Activated CD4-positive, alpha-beta T cell treated with anti-CD3 and anti-CD28 coated beads, Interleukin-2, amount 50 U/mL, for 1 hour (primary cell): ENCODE measurements at regions not wholly inside any gene's neighbourhood (a gene's known extent, or its start where the extent isn't known, plus 50 kb on each side); places are given as distances from the start of the nearest gene placed in this dataset.
"Not testable (repeated sequence)": the region's sequence is repeated elsewhere in the genome, so short reads cannot be mapped to it uniquely, and the experiment has no call there.

ENCODE experiments used
- DNase-seq: peaks from one replicate; pipeline ENCODE4 v3.0.0-alpha.2; 2020

- DNase-seq: no peak
These were observed 151.1 kb downstream of the SEM1 start for GRCh38 chr7:96558530-96558929.

- no peak for DNase-seq
These were observed 151.6 kb downstream of the SEM1 start for GRCh38 chr7:96558093-96558492.

- DNase-seq: not testable (repeated sequence)
These were observed 152.0 kb downstream of the SEM1 start for GRCh38 chr7:96557598-96557997.

GRCh38 chr7:96548664-96549063 lies 161.0 kb downstream of the SEM1 start:
- DNase-seq: no peak

- no peak for DNase-seq
These were observed 162.3 kb downstream of the SEM1 start for GRCh38 chr7:96547371-96547811.

GRCh38 chr7:96546426-96546825 lies 163.2 kb downstream of the SEM1 start:
- DNase-seq: no peak

- DNase-seq: no peak
These were observed 170.2 kb downstream of the SEM1 start for GRCh38 chr7:96539471-96539870.

GRCh38 chr7:96538632-96539031 lies 171.0 kb downstream of the SEM1 start:
- DNase-seq: no peak

- no peak for DNase-seq
These were observed 175.4 kb downstream of the SEM1 start for GRCh38 chr7:96534221-96534620.

- no peak for DNase-seq
These were observed 177.2 kb downstream of the SEM1 start for GRCh38 chr7:96532428-96532935.

GRCh38 chr7:96531331-96531730 lies 178.3 kb downstream of the SEM1 start:
- DNase-seq: no peak

GRCh38 chr7:96530786-96531185 lies 178.9 kb downstream of the SEM1 start:
- DNase-seq: no peak

GRCh38 chr7:96527133-96527827 lies 182.4 kb downstream of the SEM1 start:
- DNase-seq: no peak

GRCh38 chr7:96526496-96526895 lies 183.2 kb downstream of the SEM1 start:
- no peak for DNase-seq

- DNase-seq: no peak
These were observed 188.4 kb downstream of the SEM1 start for GRCh38 chr7:96521068-96521894.

GRCh38 chr7:96508371-96508770 lies 186.5 kb upstream of the SLC25A13 start:
- no peak for DNase-seq

GRCh38 chr7:96503597-96503996 lies 181.7 kb upstream of the SLC25A13 start:
- no peak for DNase-seq

GRCh38 chr7:96501318-96501717 lies 179.4 kb upstream of the SLC25A13 start:
- no peak for DNase-seq

- no peak for DNase-seq
These were observed 177.6 kb upstream of the SLC25A13 start for GRCh38 chr7:96499532-96499931.

- no peak for DNase-seq
These were observed 175.7 kb upstream of the SLC25A13 start for GRCh38 chr7:96497567-96497966.

- DNase-seq: no peak
These were observed 173.9 kb upstream of the SLC25A13 start for GRCh38 chr7:96495751-96496216.

- DNase-seq: no peak
These were observed 164.8 kb upstream of the SLC25A13 start for GRCh38 chr7:96486681-96487080.

GRCh38 chr7:96484845-96485244 lies 162.9 kb upstream of the SLC25A13 start:
- no peak for DNase-seq

GRCh38 chr7:96484091-96484490 lies 162.2 kb upstream of the SLC25A13 start:
- no peak for DNase-seq
